Neuron (in vitro differentiated cells): ENCODE measurements at regions not wholly inside any gene's neighbourhood (a gene's known extent, or its start where the extent isn't known, plus 50 kb on each side); places are given as distances from the start of the nearest gene placed in this dataset.
"Not testable (repeated sequence)": the region's sequence is repeated elsewhere in the genome, so short reads cannot be mapped to it uniquely, and the experiment has no call there.

Source experiments
- H2AFZ ChIP-seq: one replicate; pipeline ENCODE4 v1.6.1; 2013; ENCODE audit warnings: low read depth, mild to moderate bottlenecking, inconsistent platforms, low read length, moderate library complexity
- H3K27me3 ChIP-seq: one replicate; pipeline ENCODE4 v1.6.1; 2013; ENCODE audit warnings: low read length; ENCODE audit not compliant: insufficient read depth
- H3K36me3 ChIP-seq: one replicate; pipeline ENCODE4 v1.6.1; 2013; ENCODE audit warnings: low read length; ENCODE audit not compliant: insufficient read depth
- H3K4me1 ChIP-seq: one replicate; pipeline ENCODE4 v1.6.1; 2013; ENCODE audit warnings: low read length; ENCODE audit not compliant: insufficient read depth
- H3K4me3 ChIP-seq: 2 replicates; pipeline ENCODE4 v1.5.1; 2013; ENCODE audit warnings: mild to moderate bottlenecking, low read length, moderate library complexity
- H3K9me3 ChIP-seq: one replicate; pipeline ENCODE4 v1.6.1; 2013; ENCODE audit warnings: low read length

GRCh38 chr5:142519913-142520312, 166.0 kb downstream of the FGF1 start:
- H3K9me3 ChIP-seq, H3K4me3 ChIP-seq, H3K36me3 ChIP-seq, H3K4me1 ChIP-seq, H2AFZ ChIP-seq, H3K27me3 ChIP-seq: not testable (repeated sequence)

- Histone ChIP-seq H3K36me3 (no peaks in the 10 kb centered on the region), H3K27me3 (no peaks in the 10 kb centered on the region), H3K4me3 (no peak overlapping the region), H3K4me1 (peaks cover 3% of the 10 kb centered on the region), H2AFZ (no peak overlapping the region), H3K9me3 (no peaks in the 10 kb centered on the region)
Observed at GRCh38 chr5:142517840-142518239, 168.1 kb downstream of the FGF1 start.

- H3K4me1 ChIP-seq: peaks cover 14% of the 10 kb centered on the region
- no peak overlapping the region for H3K4me3 ChIP-seq
- H3K9me3 ChIP-seq: no peaks in the 10 kb centered on the region
- H2AFZ ChIP-seq: no peak overlapping the region
- H3K27me3 ChIP-seq: no peaks in the 10 kb centered on the region
- no peaks in the 10 kb centered on the region for H3K36me3 ChIP-seq
Observed at GRCh38 chr5:142516732-142517131, 169.2 kb downstream of the FGF1 start.

GRCh38 chr5:142515036-142515435, 170.9 kb downstream of the FGF1 start:
- no peaks in the 10 kb centered on the region for H3K36me3 ChIP-seq
- H3K27me3 ChIP-seq: no peaks in the 10 kb centered on the region
- H3K9me3 ChIP-seq: no peaks in the 10 kb centered on the region
- no peak overlapping the region for H3K4me3 ChIP-seq
- no peak overlapping the region for H2AFZ ChIP-seq
- H3K4me1 ChIP-seq: peaks cover 20% of the 10 kb centered on the region

DNA sequence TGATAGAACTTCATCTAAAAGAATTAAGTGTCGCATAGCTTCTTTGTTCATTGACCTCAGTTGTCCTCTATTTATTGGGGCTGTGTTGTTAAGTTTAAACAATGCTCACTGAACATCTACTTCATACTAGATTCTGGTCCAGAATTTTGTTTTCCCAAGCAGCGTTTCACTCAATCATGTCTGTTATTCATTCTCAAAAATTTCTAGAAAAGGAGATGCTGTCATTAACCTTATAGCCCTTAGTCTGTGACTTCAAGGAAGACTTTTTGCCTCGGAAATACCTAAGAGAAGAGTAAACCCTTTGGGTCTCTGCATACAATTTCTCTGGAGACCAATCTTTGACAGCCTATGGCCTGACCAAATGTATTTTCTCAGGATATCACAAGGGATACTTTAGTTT, 171.7 kb downstream of the FGF1 start:
- Histone ChIP-seq H3K27me3 (no peaks in the 10 kb centered on the region), H3K36me3 (no peaks in the 10 kb centered on the region), H3K9me3 (no peaks in the 10 kb centered on the region), H2AFZ (no peak overlapping the region), H3K4me3 (no peak overlapping the region), H3K4me1 (peaks cover 20% of the 10 kb centered on the region)

DNA sequence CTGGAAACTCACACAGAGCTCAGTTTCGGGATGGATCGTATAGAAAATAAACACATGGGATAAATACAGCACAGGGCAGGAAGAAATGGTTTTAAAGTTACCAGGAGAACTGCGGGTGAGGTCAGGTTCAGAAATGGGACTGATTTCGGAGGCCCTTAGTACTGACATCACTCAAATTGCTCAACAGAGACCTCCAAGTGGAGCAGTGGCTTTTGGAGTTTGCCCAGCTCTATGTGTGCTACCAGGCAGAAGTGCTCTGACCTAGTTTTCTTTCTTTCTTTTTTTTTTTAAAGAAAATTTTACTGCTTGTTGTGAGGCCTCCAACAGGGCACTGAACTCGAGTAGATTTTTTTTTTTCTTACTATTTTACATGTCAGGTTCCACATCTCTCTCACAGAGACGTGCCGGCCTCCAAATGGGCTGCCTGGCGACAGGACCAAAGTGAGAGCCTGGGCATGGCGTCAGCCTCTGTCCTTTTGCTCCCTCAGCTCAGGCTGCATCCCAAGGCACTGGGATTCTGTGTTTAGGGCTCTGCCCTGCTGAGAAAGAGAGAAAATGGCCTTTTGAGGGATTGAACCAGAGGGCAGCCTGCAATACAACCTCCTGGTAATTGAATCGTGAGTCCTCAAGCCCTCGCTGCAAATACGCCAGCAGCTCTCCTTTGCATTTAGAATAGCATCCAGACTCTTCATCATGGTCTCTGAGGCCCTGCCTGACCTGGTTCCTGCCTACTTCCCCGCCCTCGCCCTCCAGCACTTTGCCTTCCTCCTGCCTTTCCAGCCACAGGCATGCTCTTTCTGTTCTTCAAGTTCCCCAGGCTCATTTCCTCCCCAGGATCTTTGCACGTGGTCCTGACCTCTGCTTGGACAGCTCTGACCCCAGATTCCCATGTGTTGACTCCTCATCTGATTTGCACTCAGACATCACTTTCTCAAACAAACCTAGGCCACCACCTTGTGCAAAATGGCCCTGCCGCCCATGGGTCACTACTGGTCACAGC, 173.5 kb downstream of the FGF1 start:
- no peaks in the 10 kb centered on the region for H3K27me3 ChIP-seq
- H2AFZ ChIP-seq: no peak overlapping the region
- H3K9me3 ChIP-seq: no peaks in the 10 kb centered on the region
- H3K36me3 ChIP-seq: no peaks in the 10 kb centered on the region
- no peak overlapping the region for H3K4me3 ChIP-seq
- H3K4me1 ChIP-seq: peaks cover 20% of the 10 kb centered on the region

DNA sequence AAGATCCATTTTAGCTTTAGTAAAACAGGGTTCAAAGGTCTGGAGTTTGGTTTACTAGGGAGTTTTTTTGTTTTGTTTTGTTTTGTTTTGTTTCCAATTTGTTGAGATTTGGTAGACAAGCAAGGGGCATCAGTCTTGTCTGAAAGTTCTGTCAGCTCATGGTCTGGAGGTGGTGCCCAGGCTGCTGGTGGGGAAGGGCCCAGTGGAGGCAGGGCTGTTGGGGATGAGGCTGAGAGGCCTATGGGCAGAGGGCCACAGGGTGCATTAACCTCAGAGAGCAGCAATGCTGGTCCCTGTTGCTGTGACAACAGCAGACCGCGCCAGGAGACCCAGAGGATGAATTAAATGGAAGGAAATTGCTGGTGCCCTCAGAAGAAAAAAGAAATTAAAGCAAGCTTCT, 174.5 kb downstream of the FGF1 start:
- no peak overlapping the region for H2AFZ ChIP-seq
- H3K36me3 ChIP-seq: no peaks in the 10 kb centered on the region
- no peak overlapping the region for H3K4me3 ChIP-seq
- H3K27me3 ChIP-seq: no peaks in the 10 kb centered on the region
- peaks cover 20% of the 10 kb centered on the region for H3K4me1 ChIP-seq
- H3K9me3 ChIP-seq: no peaks in the 10 kb centered on the region

GRCh38 chr5:142509026-142509425, 176.9 kb downstream of the FGF1 start:
- no peaks in the 10 kb centered on the region for H3K9me3 ChIP-seq
- H3K27me3 ChIP-seq: no peaks in the 10 kb centered on the region
- peaks cover 20% of the 10 kb centered on the region for H3K4me1 ChIP-seq
- H2AFZ ChIP-seq: no peak overlapping the region
- no peak overlapping the region for H3K4me3 ChIP-seq
- H3K36me3 ChIP-seq: no peaks in the 10 kb centered on the region

- Histone ChIP-seq H3K4me3 (no peak overlapping the region), H3K4me1 (peaks cover 20% of the 10 kb centered on the region), H2AFZ (no peak overlapping the region), H3K9me3 (no peaks in the 10 kb centered on the region), H3K27me3 (no peaks in the 10 kb centered on the region), H3K36me3 (no peaks in the 10 kb centered on the region)
Observed at GRCh38 chr5:142508591-142508990, 177.3 kb downstream of the FGF1 start.

DNA sequence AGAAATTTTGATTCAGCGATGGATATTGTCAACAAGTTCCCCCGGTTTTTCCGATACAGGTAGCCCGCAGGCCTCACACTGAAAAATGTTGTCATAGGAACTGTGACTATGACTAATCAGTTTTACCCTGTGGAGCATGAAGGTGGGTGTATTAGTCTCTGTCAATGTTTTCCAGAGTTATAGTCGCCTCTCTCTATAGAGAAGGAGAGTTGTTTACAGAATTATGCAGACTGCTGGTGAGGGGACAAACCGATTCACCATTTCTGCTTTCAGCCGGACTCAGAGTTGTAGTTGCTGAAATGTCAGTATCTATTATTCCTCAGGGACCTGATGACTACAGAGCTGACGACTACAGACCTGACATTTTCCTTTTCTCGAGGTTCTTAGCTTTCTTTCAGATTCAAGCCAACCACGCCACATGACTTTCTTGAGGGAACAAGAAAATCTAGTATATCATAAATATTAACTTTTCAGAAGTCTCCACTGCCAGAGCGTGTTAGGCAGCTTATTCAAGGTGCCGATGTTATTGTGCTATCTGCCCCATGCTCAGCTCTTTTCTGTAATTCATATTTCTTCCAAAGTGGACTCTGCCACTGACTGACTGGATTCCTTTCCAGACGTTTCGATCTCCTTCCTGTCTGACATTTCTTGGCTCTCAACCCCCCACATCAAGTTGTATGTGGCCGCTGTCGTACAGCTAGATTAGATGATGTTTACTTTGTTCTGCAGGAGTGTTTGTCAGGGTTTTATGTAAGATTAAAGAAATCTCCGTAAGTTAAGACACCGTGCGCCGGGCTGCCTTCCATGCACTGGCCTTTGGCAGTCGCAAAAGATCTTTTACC, 178.1 kb downstream of the FGF1 start:
- no peak overlapping the region for H3K4me3 ChIP-seq

DNA sequence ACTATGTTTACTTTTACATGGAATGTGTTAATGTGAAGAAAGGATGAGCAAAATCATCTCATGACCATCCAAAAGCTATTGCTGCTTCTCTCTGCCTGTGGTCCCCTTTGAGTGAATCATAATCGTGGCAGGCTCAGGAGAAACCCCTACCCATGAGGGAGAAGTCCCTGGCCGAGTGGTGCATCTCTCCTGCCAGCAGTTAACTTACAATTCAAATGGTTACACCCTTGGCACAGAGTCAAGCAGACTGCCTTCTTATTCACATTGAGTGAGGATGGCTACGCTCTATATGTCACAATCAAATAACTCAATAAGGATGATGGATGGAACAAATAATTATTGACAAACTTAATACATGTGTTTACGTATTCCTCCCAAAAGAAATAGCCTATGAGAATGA, 179.1 kb downstream of the FGF1 start:
- peaks cover 6% of the 10 kb centered on the region for H3K4me1 ChIP-seq
- H3K9me3 ChIP-seq: no peaks in the 10 kb centered on the region
- H2AFZ ChIP-seq: no peak overlapping the region
- no peaks in the 10 kb centered on the region for H3K36me3 ChIP-seq
- H3K4me3 ChIP-seq: no peak overlapping the region
- H3K27me3 ChIP-seq: no peaks in the 10 kb centered on the region

More for the DNA sequence above, 178.1 kb downstream of the FGF1 start:
- H2AFZ ChIP-seq: no peak overlapping the region
- no peaks in the 10 kb centered on the region for H3K36me3 ChIP-seq
- H3K27me3 ChIP-seq: no peaks in the 10 kb centered on the region
- H3K9me3 ChIP-seq: no peaks in the 10 kb centered on the region
- H3K4me1 ChIP-seq: peaks cover 16% of the 10 kb centered on the region

GRCh38 chr5:142506046-142506445, 179.8 kb downstream of the FGF1 start:
- no peak overlapping the region for H2AFZ ChIP-seq
- H3K36me3 ChIP-seq: no peaks in the 10 kb centered on the region
- H3K9me3 ChIP-seq: no peaks in the 10 kb centered on the region
- no peak overlapping the region for H3K4me3 ChIP-seq
- H3K27me3 ChIP-seq: no peaks in the 10 kb centered on the region
- peaks cover under 1% of the 10 kb centered on the region for H3K4me1 ChIP-seq

DNA sequence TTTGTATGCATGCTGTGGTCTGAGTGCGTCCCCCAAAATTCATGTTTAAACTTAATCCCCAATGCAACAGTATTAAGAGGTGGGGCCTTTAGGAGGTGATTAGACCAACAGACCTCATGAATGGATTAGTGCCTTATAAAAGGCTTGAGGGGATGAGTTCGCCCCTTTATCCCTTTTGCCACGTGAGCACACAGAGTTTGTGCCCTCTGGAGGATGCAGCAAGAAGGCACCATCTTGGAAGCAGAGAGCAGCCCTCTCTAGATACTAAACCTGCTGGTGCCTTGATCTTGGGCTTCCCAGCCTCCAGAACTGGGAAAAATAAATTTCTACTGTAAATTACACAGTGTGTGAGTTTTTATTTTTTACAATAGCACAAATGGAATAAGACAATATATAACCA, 177.1 kb upstream of the SPRY4 start:
- H3K4me3 ChIP-seq: no peak overlapping the region
- H3K4me1 ChIP-seq: peaks cover 4% of the 10 kb centered on the region
- no peaks in the 10 kb centered on the region for H3K9me3 ChIP-seq
- H3K27me3 ChIP-seq: no peaks in the 10 kb centered on the region
- H2AFZ ChIP-seq: no peak overlapping the region
- H3K36me3 ChIP-seq: no peaks in the 10 kb centered on the region
